ENCODE measurements at regions not wholly inside any gene's neighbourhood (a gene's known extent, or its start where the extent isn't known, plus 50 kb on each side); places are given as distances from the start of the nearest gene placed in this dataset.
"Not testable (repeated sequence)": the region's sequence is repeated elsewhere in the genome, so short reads cannot be mapped to it uniquely, and the experiment has no call there.

DNA sequence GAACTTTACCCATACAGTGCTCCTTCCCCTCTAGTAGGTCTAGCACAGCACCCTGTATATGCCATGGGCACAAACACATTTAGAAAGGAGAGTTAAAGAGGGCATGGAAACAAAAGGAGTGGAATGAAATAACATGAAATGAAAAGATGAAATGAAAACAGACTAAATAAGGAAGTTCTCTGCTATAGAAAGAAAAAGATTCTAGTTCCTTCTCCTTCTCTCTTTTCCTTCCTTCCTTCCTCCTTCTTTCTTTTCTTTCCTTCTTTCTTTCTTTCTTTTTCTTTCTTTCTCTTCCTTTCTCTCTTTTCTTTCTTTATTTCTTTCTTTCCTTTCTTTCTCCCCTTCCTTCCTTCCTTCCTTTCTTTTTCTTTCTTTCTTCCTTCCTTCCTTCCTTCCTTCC is 2197.4 kb downstream of the PCDH7 start:
- TF ChIP-seq POLR2A (IDR thresholded peaks at IDR 0.05) (no peak), POLR2AphosphoS5 (IDR thresholded peaks at IDR 0.05) (no peak)
- TF ChIP-seq, protein P1, sequence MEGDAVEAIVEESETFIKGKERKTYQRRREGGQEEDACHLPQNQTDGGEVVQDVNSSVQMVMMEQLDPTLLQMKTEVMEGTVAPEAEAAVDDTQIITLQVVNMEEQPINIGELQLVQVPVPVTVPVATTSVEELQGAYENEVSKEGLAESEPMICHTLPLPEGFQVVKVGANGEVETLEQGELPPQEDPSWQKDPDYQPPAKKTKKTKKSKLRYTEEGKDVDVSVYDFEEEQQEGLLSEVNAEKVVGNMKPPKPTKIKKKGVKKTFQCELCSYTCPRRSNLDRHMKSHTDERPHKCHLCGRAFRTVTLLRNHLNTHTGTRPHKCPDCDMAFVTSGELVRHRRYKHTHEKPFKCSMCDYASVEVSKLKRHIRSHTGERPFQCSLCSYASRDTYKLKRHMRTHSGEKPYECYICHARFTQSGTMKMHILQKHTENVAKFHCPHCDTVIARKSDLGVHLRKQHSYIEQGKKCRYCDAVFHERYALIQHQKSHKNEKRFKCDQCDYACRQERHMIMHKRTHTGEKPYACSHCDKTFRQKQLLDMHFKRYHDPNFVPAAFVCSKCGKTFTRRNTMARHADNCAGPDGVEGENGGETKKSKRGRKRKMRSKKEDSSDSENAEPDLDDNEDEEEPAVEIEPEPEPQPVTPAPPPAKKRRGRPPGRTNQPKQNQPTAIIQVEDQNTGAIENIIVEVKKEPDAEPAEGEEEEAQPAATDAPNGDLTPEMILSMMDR (IDR thresholded peaks at IDR 0.05): no peak
- no peaks in the 10 kb centered on the region for H3K4me1 ChIP-seq (replicated peaks)
- H3K27ac ChIP-seq: no peak overlapping the region
- no peak overlapping the region for H3K4me3 ChIP-seq
- no peak for DNase-seq (ENCODE audit: low spot score)
- intact Hi-C loops (cut with DNase I): no loop called here
- H3K9me3 ChIP-seq: no peaks in the 10 kb centered on the region
- H3K36me3 ChIP-seq: no peaks in the 10 kb centered on the region
- no peaks in the 10 kb centered on the region for H3K27me3 ChIP-seq (replicated peaks; ENCODE audit: insufficient read depth)

DNA sequence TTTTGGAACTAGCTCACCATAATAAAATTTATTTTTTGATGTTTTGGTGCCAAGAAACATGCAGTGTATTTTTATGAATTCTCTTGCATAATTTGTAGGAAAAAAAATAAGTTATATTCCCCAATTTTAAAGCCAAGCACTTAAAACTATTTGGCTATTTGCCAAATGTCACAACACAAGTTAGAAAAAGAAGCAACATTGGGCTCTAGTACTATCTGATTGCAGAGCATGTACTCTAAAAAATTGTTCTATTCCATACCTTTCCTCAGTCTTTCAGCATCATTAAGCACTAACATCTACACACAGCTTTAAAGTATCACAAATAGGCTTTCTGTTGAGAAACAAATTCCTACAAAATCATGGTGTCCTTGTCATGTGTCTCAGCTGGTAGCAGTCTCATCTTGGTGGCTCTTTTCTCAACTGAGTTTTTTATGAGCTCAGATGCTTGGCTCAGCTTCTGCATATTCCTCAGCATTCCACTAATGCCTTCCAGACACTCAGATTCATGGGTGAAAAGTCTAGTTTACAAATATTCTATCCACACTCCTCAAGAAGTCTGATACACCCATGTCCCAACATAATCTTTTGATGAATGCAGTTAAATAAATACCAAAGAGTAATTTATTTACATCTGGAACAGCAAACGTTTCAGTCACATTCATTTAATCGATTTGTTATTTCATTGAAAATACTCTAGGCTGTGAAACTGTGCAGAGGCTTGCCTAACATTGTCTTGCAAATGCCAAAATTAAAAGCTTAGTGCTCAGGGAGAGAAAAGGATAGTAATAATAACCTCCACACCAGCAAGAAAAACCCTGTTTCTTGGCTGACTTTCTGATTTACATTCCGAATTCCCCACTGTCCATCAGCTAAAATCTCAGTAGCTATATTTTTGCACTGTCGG is 2209.9 kb downstream of the PCDH7 start:
- WGBS: 56% methylated on average over 4 of the region's 4 CpGs
- H3K4me1 ChIP-seq (replicated peaks): no peaks in the 10 kb centered on the region
- DNase-seq (ENCODE audit: low spot score): no peak
- TF ChIP-seq, protein P1 (IDR thresholded peaks at IDR 0.05): no peak
- TF ChIP-seq POLR2AphosphoS5 (IDR thresholded peaks at IDR 0.05): no peak
- H3K27me3 ChIP-seq (replicated peaks; ENCODE audit: insufficient read depth): no peaks in the 10 kb centered on the region
- intact Hi-C loops (cut with DNase I): no loop called here
- no peak overlapping the region for H3K27ac ChIP-seq
- H3K9me3 ChIP-seq: no peaks in the 10 kb centered on the region
- H3K4me3 ChIP-seq: no peak overlapping the region
- H3K36me3 ChIP-seq: no peaks in the 10 kb centered on the region

DNA sequence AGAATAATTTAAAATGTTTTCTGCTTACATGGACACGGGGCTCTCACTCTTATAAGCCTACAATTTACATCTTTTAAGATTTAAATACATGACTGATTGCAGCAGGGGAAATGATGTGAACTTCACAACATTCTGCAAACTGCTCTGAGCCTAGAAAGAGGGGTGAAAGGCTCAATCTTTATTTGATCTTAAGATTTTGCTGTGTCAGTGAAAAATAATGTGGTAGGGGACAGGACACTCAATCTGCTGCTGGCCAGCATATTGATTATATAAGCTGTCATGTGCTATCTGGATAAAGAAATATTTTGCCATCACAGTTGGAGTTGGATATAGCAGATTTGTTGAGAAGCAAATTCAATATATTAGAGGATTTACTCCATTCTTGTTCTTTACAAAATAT is 2210.5 kb downstream of the PCDH7 start:
- no peaks in the 10 kb centered on the region for H3K4me1 ChIP-seq (replicated peaks)
- intact Hi-C loops (cut with DNase I): no loop called here
- H3K27me3 ChIP-seq (replicated peaks; ENCODE audit: insufficient read depth): no peaks in the 10 kb centered on the region
- no peak for TF ChIP-seq POLR2A (IDR thresholded peaks at IDR 0.05)
- no peak for TF ChIP-seq POLR2AphosphoS5 (IDR thresholded peaks at IDR 0.05)
- TF ChIP-seq, protein P1 (IDR thresholded peaks at IDR 0.05): no peak
- no peaks in the 10 kb centered on the region for H3K9me3 ChIP-seq
- H3K36me3 ChIP-seq: no peaks in the 10 kb centered on the region
- no peak overlapping the region for H3K4me3 ChIP-seq
- no peak for DNase-seq (ENCODE audit: low spot score)
- WGBS: 52% methylated on average over 1 of the region's 1 CpG
- no peak overlapping the region for H3K27ac ChIP-seq

DNA sequence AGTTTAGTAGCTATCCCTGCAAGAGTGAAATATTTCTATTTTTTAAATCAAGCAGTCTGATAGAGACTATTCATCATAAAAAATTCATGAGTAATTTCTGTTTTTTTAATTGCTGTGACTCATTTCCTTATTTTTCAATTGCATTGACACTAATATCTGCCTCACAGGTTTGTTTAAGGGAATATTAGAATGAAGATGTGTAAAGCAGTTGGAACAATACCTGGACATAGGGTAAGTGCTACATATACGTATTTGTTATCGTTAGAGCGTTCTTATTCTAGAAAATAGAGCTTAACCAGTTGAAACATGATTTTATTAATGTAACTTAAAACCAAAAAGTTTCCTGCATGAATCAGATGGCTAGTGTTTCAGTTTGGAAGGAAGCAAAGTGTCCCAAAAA is 2211.3 kb downstream of the PCDH7 start:
- Histone ChIP-seq H3K36me3 (no peaks in the 10 kb centered on the region), H3K27me3 (replicated peaks; ENCODE audit: insufficient read depth) (no peaks in the 10 kb centered on the region), H3K4me3 (no peak overlapping the region), H3K9me3 (no peaks in the 10 kb centered on the region), H3K4me1 (replicated peaks) (no peaks in the 10 kb centered on the region), H3K27ac (no peak overlapping the region)
- DNase-seq (ENCODE audit: low spot score): no peak
- WGBS: 17% methylated on average over 3 of the region's 3 CpGs
- intact Hi-C loops (cut with DNase I): no loop called here
- TF ChIP-seq POLR2A (IDR thresholded peaks at IDR 0.05) (no peak), POLR2AphosphoS5 (IDR thresholded peaks at IDR 0.05) (no peak)
- TF ChIP-seq, protein P1 (IDR thresholded peaks at IDR 0.05): no peak

DNA sequence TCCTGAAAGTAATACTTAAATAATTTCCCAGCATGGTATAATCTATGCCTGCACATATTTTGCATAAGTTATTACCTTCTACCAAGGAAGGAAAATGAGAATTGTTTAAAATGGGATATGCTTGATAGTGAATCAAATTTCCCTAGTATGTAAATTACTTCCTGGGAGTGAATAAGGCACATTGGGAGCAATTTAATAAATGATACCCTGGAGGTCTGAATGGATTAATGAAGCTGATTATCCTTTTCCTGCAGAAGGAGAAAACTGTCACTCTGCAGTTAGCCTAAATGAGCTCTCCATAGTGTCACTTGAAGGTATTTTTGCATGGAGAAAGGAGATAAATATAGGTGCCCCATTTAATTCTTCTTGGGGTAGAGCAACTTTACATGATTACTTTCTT is 2212.0 kb downstream of the PCDH7 start:
- Histone ChIP-seq H3K36me3 (no peaks in the 10 kb centered on the region), H3K4me1 (replicated peaks) (no peaks in the 10 kb centered on the region), H3K27ac (no peak overlapping the region), H3K4me3 (no peak overlapping the region), H3K27me3 (replicated peaks; ENCODE audit: insufficient read depth) (no peaks in the 10 kb centered on the region), H3K9me3 (no peaks in the 10 kb centered on the region)
- intact Hi-C loops (cut with DNase I): no loop called here
- no peak for TF ChIP-seq POLR2AphosphoS5 (IDR thresholded peaks at IDR 0.05)
- TF ChIP-seq POLR2A (IDR thresholded peaks at IDR 0.05): no peak
- TF ChIP-seq, protein P1 (IDR thresholded peaks at IDR 0.05): no peak
- no peak for DNase-seq (ENCODE audit: low spot score)

DNA sequence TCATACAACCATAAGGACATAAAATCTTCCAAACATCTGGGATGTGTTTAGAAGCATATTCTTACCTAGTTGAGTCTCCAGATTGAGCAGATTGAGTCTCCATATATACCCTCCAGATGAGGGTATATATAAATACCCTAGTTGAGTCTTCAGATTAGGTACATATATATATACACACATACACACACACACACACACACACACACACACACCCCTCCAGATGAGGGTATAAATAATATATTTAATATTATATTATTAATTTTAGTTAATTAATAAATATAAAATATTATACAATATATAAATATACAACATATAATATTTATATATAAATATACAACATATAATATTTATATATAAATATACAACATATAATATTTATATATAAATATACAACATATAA is 2219.1 kb downstream of the PCDH7 start:
- H3K27ac ChIP-seq; H3K36me3 ChIP-seq; intact Hi-C loops (cut with DNase I); H3K4me1 ChIP-seq (replicated peaks); H3K4me3 ChIP-seq; DNase-seq (ENCODE audit: low spot score); H3K9me3 ChIP-seq; H3K27me3 ChIP-seq (replicated peaks; ENCODE audit: insufficient read depth): not testable (repeated sequence)
